Endodermal cell (in vitro differentiated cells): ENCODE measurements at regions not wholly inside any gene's neighbourhood (a gene's known extent, or its start where the extent isn't known, plus 50 kb on each side); places are given as distances from the start of the nearest gene placed in this dataset.

Experiments used
- DNase-seq: peaks from one replicate; pipeline ENCODE4 v3.0.0-alpha.2; 2017
- H3K27ac ChIP-seq: 2 replicates; pipeline ENCODE4 v1.5.1; 2013; ENCODE audit warnings: mild to moderate bottlenecking, low read depth, low read length, moderate library complexity
- H3K27me3 ChIP-seq: 2 replicates; pipeline ENCODE4 v1.6.1; 2013; ENCODE audit warnings: mild to moderate bottlenecking, low read length, moderate library complexity; ENCODE audit not compliant: insufficient read depth, control insufficient read depth, poor library complexity, severe bottlenecking
- H3K36me3 ChIP-seq: 2 replicates; pipeline ENCODE4 v1.7.0; 2013; ENCODE audit warnings: mild to moderate bottlenecking, low read length, moderate library complexity; ENCODE audit not compliant: control insufficient read depth, insufficient read depth
- H3K4me1 ChIP-seq: one replicate; pipeline ENCODE4 v1.7.0; 2013; ENCODE audit warnings: low read length; ENCODE audit not compliant: control insufficient read depth, insufficient read depth
- H3K4me3 ChIP-seq: 2 replicates; pipeline ENCODE4 v1.5.1; 2013; ENCODE audit warnings: mild to moderate bottlenecking, low read length, moderate library complexity
- H3K9ac ChIP-seq: 2 replicates; pipeline ENCODE4 v1.6.1; 2013; ENCODE audit warnings: mild to moderate bottlenecking, low read length, moderate library complexity; ENCODE audit not compliant: poor library complexity, severe bottlenecking; ENCODE audit errors: extremely low read depth
- H3K9me3 ChIP-seq: 2 replicates; pipeline ENCODE4 v1.6.1; 2013; ENCODE audit warnings: mild to moderate bottlenecking, low read length, moderate library complexity; ENCODE audit not compliant: control insufficient read depth
- H3K27ac Mint-ChIP-seq: 2 replicates; pipeline ENCODE4 v1.8.0; 2020; ENCODE audit warnings: mixed read lengths
- H3K27me3 Mint-ChIP-seq: 2 replicates; pipeline ENCODE4 v1.8.0; 2021; ENCODE audit warnings: mild to moderate bottlenecking, mixed read lengths; ENCODE audit not compliant: insufficient read depth
- H3K36me3 Mint-ChIP-seq: 2 replicates; pipeline ENCODE4 v1.8.0; 2020; ENCODE audit warnings: low read depth, mixed read lengths
- H3K4me1 Mint-ChIP-seq: 2 replicates; pipeline ENCODE4 v1.8.0; 2020; ENCODE audit warnings: mixed read lengths
- H3K4me3 Mint-ChIP-seq: 2 replicates; pipeline ENCODE4 v1.8.0; 2020; ENCODE audit warnings: mild to moderate bottlenecking, moderate library complexity, mixed read lengths
- H3K9me3 Mint-ChIP-seq: 2 replicates; pipeline ENCODE4 v1.8.0; 2020; ENCODE audit warnings: mild to moderate bottlenecking, mixed read lengths
- CTCF ChIP-seq: fragments of 200-600 bp; sonication (generic); conservative IDR thresholded peaks from 2 replicates; pipeline ENCODE4 v1.5.0; 2021; ENCODE audit warnings: antibody characterized with exemption, mild to moderate bottlenecking
- WGBS, 2 experiments: methylation state at CpG; one replicate each; pipeline versions ENCODE4 v1.1.5 to v1.1.7; 2013; ENCODE audit warnings: missing lambda C conversion rate in 2 of 2, mixed read lengths in 1 of 2; ENCODE audit not compliant: insufficient coverage in 1 of 2, insufficient read length in 1 of 2; 5-methylcytosine and 5-hydroxymethylcytosine counted together

DNA sequence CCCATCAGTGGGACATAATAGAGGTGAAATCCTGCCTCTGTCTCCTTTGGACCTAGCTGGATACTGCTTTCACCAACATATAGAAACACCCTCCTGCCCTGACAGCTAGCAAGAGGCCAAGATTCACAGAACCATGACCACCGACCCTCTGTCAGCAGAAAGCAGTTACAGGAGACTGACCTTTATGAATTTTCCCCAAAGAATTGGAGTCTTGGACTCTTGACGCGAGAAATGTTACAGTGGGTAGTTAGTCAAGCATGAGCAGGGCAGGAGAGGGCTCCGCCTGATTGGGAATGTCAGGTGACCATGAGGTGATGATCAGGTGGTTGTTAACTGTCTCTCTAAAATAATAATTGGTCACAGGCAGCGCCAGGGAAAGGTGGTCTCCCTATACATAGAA, 1002.3 kb downstream of the TDRD15 start:
- Mint-ChIP-seq H3K9me3 (no peaks in the 10 kb centered on the region), H3K27ac (no peak overlapping the region), H3K27me3 (no peaks in the 10 kb centered on the region), H3K4me3 (no peak overlapping the region), H3K36me3 (no peaks in the 10 kb centered on the region), H3K4me1 (peaks cover 2% of the 10 kb centered on the region)
- DNase-seq = no peak
- no peaks in the 10 kb centered on the region for H3K4me1 ChIP-seq
- H3K4me3 ChIP-seq = no peak overlapping the region
- TF ChIP-seq CTCF = no peak
- H3K27ac ChIP-seq = no peak overlapping the region
- no peaks in the 10 kb centered on the region for H3K9me3 ChIP-seq
- no peak overlapping the region for H3K9ac ChIP-seq
- 96% methylated on average over 4 to 5 of the region's 5 CpGs for WGBS, 2 experiments
- H3K36me3 ChIP-seq = no peaks in the 10 kb centered on the region
- H3K27me3 ChIP-seq = no peaks in the 10 kb centered on the region

- no peaks in the 10 kb centered on the region for H3K9me3 Mint-ChIP-seq
- Histone ChIP-seq H3K4me1 (no peaks in the 10 kb centered on the region), H3K27me3 (no peaks in the 10 kb centered on the region), H3K27ac (no peak overlapping the region), H3K9me3 (no peaks in the 10 kb centered on the region), H3K4me3 (no peak overlapping the region), H3K9ac (no peak overlapping the region), H3K36me3 (no peaks in the 10 kb centered on the region)
- no peak for DNase-seq
- no peaks in the 10 kb centered on the region for H3K27me3 Mint-ChIP-seq
- H3K27ac Mint-ChIP-seq = no peak overlapping the region
- H3K4me1 Mint-ChIP-seq = peaks cover 2% of the 10 kb centered on the region
- no peak overlapping the region for H3K4me3 Mint-ChIP-seq
- no peak for TF ChIP-seq CTCF
- no peaks in the 10 kb centered on the region for H3K36me3 Mint-ChIP-seq
These were observed 1003.2 kb downstream of the TDRD15 start for GRCh38 chr2:22126978-22127377.

GRCh38 chr2:22134421-22134820, 1010.7 kb downstream of the TDRD15 start:
- Histone ChIP-seq H3K4me1 (no peaks in the 10 kb centered on the region), H3K9ac (no peak overlapping the region), H3K9me3 (no peaks in the 10 kb centered on the region), H3K36me3 (no peaks in the 10 kb centered on the region), H3K27me3 (no peaks in the 10 kb centered on the region), H3K4me3 (no peak overlapping the region), H3K27ac (no peak overlapping the region)
- peak; percentile 41 for DNase-seq
- no peaks in the 10 kb centered on the region for H3K36me3 Mint-ChIP-seq
- no peak overlapping the region for H3K4me3 Mint-ChIP-seq
- no peak overlapping the region for H3K27ac Mint-ChIP-seq
- 83 to 95% methylated on average over 1 to 4 of the region's 4 CpGs for WGBS, 2 experiments
- TF ChIP-seq CTCF = no peak
- no peaks in the 10 kb centered on the region for H3K27me3 Mint-ChIP-seq
- no peaks in the 10 kb centered on the region for H3K9me3 Mint-ChIP-seq
- H3K4me1 Mint-ChIP-seq = no peaks in the 10 kb centered on the region
